Effector memory CD4-positive, alpha-beta T cell (primary cell): ENCODE measurements at regions not wholly inside any gene's neighbourhood (a gene's known extent, or its start where the extent isn't known, plus 50 kb on each side); places are given as distances from the start of the nearest gene placed in this dataset.

Experiments
- DNase-seq, 3 donors: peaks; one replicate each; pipeline ENCODE4 v3.0.0-alpha.2; 2020
- H3K27ac ChIP-seq: 2 replicates; pipeline ENCODE4 v1.7.0; 2013; ENCODE audit warnings: mild to moderate bottlenecking, low read length, moderate library complexity; ENCODE audit not compliant: insufficient read depth, poor library complexity, severe bottlenecking
- H3K27me3 ChIP-seq: replicated peaks from 2 replicates; pipeline ENCODE4 v1.7.0; 2013; ENCODE audit warnings: mild to moderate bottlenecking, low read length; ENCODE audit not compliant: insufficient read depth, control insufficient read depth, poor library complexity, severe bottlenecking
- H3K36me3 ChIP-seq: 2 replicates; pipeline ENCODE4 v1.7.0; 2013; ENCODE audit warnings: mild to moderate bottlenecking, low read length, moderate library complexity; ENCODE audit not compliant: control insufficient read depth, insufficient read depth
- H3K4me1 ChIP-seq: 2 replicates; pipeline ENCODE4 v1.7.0; 2013; ENCODE audit warnings: low read length, mild to moderate bottlenecking; ENCODE audit not compliant: control insufficient read depth, insufficient read depth, poor library complexity, severe bottlenecking
- H3K4me3 ChIP-seq: 2 replicates; pipeline ENCODE4 v1.7.0; 2013; ENCODE audit warnings: low read length, low read depth, mild to moderate bottlenecking; ENCODE audit not compliant: insufficient read depth, poor library complexity, severe bottlenecking
- H3K9me3 ChIP-seq: 2 replicates; pipeline ENCODE4 v1.7.0; 2013; ENCODE audit warnings: mild to moderate bottlenecking, low read length, moderate library complexity; ENCODE audit not compliant: control insufficient read depth

DNA sequence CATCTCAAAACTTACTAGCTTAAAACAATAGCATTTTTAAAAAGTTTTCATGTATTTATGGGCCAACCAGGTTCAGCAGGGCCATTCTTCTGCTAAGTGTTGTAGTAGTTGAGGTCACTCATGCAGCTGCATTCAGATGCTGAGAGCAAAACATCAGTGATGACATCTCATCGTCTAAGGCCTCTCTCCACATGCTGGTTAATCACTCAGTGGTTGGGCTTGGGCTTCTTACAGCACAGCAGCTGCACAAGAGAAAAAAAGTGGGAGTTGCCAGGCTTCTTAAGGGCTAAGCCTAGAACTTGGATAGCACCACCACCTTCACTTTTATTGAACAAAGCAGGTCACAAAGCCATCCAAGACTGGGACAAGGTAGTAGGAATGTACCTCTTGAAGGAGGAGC is 190.3 kb downstream of the IRS1 start:
- no peaks in the 10 kb centered on the region for H3K9me3 ChIP-seq
- DNase-seq = no peak
- H3K36me3 ChIP-seq = no peaks in the 10 kb centered on the region
- H3K4me1 ChIP-seq = no peaks in the 10 kb centered on the region
- H3K27ac ChIP-seq = no peak overlapping the region
- H3K27me3 ChIP-seq = no peaks in the 10 kb centered on the region
- no peak overlapping the region for H3K4me3 ChIP-seq

DNA sequence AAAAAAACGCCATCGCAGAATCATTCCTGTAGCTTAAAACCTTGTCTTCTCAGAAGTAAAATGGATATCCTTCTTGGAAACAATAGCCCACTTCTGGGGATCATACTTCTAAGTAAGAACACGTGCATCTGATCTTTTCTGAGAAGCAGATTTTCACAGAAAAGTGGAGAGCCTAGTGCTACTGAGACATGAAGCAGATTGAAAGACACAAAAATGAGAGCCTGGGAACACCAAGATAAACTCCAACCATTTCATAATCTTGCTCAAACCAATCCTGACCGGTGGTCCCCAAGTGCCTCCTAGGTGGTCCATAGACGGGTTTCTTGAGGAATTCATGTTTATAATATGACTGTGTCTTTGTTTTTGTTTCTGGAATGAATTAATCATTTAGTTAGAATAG is 191.2 kb downstream of the IRS1 start:
- Histone ChIP-seq H3K4me1 (no peaks in the 10 kb centered on the region), H3K36me3 (no peaks in the 10 kb centered on the region), H3K9me3 (no peaks in the 10 kb centered on the region), H3K27ac (no peak overlapping the region), H3K4me3 (no peak overlapping the region), H3K27me3 (no peaks in the 10 kb centered on the region)
- DNase-seq = no peak

GRCh38 chr2:226607379-226607778 is 192.2 kb downstream of the IRS1 start:
- Histone ChIP-seq H3K27me3 (no peaks in the 10 kb centered on the region), H3K4me3 (no peak overlapping the region), H3K36me3 (no peaks in the 10 kb centered on the region), H3K9me3 (no peaks in the 10 kb centered on the region), H3K4me1 (no peaks in the 10 kb centered on the region), H3K27ac (no peak overlapping the region)
- DNase-seq = no peak

DNA sequence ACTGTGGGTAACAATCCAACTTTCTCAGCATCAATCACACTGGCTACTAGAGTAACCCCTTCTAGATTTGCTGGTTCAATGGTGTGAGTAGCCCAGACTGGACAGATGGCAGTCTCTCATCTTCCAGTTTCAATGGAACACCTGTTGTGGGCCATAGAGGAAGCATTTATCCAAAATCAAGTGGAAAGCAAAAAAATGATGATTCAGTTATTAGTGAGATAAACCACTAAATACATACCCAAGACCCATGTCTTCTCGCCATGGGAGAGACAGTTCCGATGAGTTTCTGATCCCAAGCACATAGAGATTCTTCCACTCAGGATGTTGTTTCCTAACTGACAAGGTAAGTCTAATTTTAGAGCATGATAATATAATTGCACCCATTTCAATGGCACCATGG is 194.0 kb downstream of the IRS1 start:
- Histone ChIP-seq H3K27me3 (no peaks in the 10 kb centered on the region), H3K9me3 (no peaks in the 10 kb centered on the region), H3K4me3 (no peak overlapping the region), H3K27ac (no peak overlapping the region), H3K4me1 (no peaks in the 10 kb centered on the region), H3K36me3 (no peaks in the 10 kb centered on the region)
- no peak for DNase-seq

DNA sequence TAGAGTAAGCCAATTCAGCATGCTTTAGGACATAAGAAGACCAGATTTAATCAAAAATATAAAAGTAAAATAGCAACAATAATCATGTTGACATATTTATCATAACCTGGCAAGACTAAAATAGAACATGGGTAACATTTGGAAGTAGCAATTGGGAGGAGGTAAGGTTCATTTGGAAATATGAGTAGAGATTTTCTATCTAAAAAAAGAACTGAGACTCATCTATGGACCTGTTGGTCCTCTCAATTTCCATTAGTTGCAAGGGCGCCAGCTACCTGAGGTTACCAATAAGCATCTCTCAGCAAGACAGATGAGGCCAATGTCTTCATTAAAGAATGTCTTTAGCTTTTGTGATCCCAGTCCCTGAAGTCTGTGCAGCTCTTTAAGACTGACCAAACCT is 196.0 kb downstream of the IRS1 start:
- Histone ChIP-seq H3K9me3 (no peaks in the 10 kb centered on the region), H3K27me3 (no peaks in the 10 kb centered on the region), H3K27ac (no peak overlapping the region), H3K36me3 (no peaks in the 10 kb centered on the region), H3K4me1 (no peaks in the 10 kb centered on the region), H3K4me3 (no peak overlapping the region)
- DNase-seq = no peak

DNA sequence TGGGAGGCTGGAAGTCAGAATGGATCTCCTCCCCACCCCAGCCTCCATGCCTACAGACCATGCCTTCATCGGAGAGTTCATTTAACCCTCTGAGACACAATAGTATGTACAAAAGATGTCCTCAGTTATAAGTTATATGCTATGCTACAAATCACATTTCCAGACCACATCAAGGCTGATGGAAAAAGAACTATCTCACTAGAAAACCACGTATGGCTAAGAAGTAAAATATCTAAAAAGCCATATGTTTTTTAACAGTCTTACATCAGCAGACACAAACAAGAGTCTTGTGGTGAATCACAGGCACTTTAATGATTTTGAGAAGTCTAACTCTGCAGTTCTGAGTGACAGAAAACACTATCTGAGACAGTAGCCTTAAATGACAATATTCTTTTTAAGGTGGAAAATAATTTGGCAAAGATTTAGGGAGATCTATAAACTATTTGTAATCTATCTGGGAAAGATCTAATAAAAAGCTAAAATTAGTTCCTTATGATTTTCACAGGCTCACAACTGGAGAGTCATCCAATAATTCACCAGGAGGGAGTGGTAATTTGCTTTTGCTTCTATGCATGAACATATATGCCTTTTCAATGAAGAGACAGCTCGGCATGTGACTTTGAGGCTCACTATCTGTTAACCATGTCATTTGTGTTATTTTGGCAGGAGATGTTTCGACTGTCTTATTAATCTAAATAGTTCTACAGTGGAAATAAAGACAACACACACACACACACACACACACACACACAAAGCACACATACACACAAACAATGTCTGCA is 197.5 kb downstream of the IRS1 start:
- Histone ChIP-seq H3K9me3 (no peaks in the 10 kb centered on the region), H3K36me3 (no peaks in the 10 kb centered on the region), H3K27me3 (no peaks in the 10 kb centered on the region), H3K4me3 (no peak overlapping the region), H3K27ac (no peak overlapping the region), H3K4me1 (no peaks in the 10 kb centered on the region)
- DNase-seq = no peak

DNA sequence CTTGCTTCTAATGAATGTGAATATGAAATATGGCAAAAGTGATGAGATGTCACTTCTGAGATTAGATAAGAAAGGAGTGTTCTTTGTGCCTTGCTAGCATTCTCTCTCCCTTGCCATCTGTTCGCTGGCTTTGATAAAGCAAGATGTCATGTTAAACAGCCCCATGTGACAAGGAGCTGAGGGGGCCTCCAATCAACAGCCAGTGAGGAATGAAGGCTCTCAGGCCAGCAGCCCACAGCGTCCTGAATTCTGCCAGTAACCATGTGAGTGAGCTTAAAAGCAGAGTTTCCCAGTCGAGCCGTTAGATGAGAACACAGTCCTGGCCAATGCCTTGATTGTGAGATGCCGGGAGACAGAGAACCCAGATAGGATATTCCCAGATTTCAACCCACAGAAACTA is 198.8 kb downstream of the IRS1 start:
- H3K27ac ChIP-seq = no peak overlapping the region
- no peaks in the 10 kb centered on the region for H3K4me1 ChIP-seq
- DNase-seq = no peak
- no peaks in the 10 kb centered on the region for H3K36me3 ChIP-seq
- no peak overlapping the region for H3K4me3 ChIP-seq
- H3K27me3 ChIP-seq = no peaks in the 10 kb centered on the region
- no peaks in the 10 kb centered on the region for H3K9me3 ChIP-seq

- Histone ChIP-seq H3K9me3 (no peaks in the 10 kb centered on the region), H3K27me3 (no peaks in the 10 kb centered on the region), H3K4me3 (no peak overlapping the region), H3K4me1 (no peaks in the 10 kb centered on the region), H3K36me3 (no peaks in the 10 kb centered on the region), H3K27ac (no peak overlapping the region)
- no peak for DNase-seq
These were observed 199.4 kb downstream of the IRS1 start for GRCh38 chr2:226600184-226600583.

- Histone ChIP-seq H3K4me3 (no peak overlapping the region), H3K27me3 (no peaks in the 10 kb centered on the region), H3K27ac (no peak overlapping the region), H3K9me3 (no peaks in the 10 kb centered on the region), H3K4me1 (no peaks in the 10 kb centered on the region), H3K36me3 (no peaks in the 10 kb centered on the region)
- DNase-seq = no peak
These were observed 210.6 kb downstream of the IRS1 start for GRCh38 chr2:226589043-226589442.

DNA sequence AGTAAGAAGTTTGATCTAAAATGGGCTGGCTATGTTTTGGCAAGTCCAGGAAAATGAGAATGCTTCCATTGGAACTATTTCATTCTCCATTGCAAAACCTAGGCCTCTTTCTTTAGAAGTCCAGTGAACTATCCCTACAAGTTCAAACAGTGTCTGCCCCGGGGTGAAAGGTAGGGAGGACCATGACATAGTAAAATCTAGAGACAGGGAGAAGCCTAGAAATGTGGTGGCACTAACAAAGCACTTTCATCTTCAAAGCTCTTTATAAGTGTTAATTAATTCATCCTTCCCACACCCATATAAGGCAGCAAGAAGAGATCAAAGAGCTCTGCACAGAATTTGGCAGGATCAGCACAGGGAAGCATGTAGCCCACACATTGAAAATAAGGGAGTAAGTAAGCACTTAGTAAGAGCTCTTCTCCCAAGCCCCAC is 214.5 kb downstream of the IRS1 start:
- DNase-seq = no peak
- Histone ChIP-seq H3K4me3 (no peak overlapping the region), H3K36me3 (no peaks in the 10 kb centered on the region), H3K27me3 (no peaks in the 10 kb centered on the region), H3K4me1 (no peaks in the 10 kb centered on the region), H3K9me3 (no peaks in the 10 kb centered on the region), H3K27ac (no peak overlapping the region)
